Liver (tissue), 3 donors: ENCODE measurements at regions not wholly inside any gene's neighbourhood (a gene's known extent, or its start where the extent isn't known, plus 50 kb on each side); places are given as distances from the start of the nearest gene placed in this dataset.

Experiments
- ATF3 ChIP-seq: IDR thresholded peaks from 2 replicates; pipeline ENCODE4 v1.6.1; 2016; ENCODE audit warnings: antibody characterized with exemption
- CTCF ChIP-seq: fragments of 150-350 bp; IDR thresholded peaks from 2 replicates; pipeline ENCODE4 v1.5.1; 2017; ENCODE audit warnings: improper control_type of control experiment, low read depth, low read length; ENCODE audit not compliant: missing input control
- RAD21 ChIP-seq, 2 donors: IDR thresholded peaks; 2 replicates each; pipeline ENCODE4 v1.6.1; 2016; ENCODE audit warnings: antibody characterized with exemption in 2 of 2, mild to moderate bottlenecking in 2 of 2
- TAF1 ChIP-seq: conservative IDR thresholded peaks from 2 replicates; pipeline ENCODE4 v1.6.1; 2016; ENCODE audit warnings: antibody characterized with exemption, mild to moderate bottlenecking
- YY1 ChIP-seq: IDR thresholded peaks from 2 replicates; pipeline ENCODE4 v1.6.1; 2016; ENCODE audit warnings: antibody characterized with exemption, mild to moderate bottlenecking
- ZBTB33 ChIP-seq: IDR thresholded peaks from 2 replicates; pipeline ENCODE4 v1.6.1; 2016; ENCODE audit warnings: antibody characterized with exemption
- donor health status: healthy.
- donor health status: healthy.

GRCh38 chr6:100103194-100103593, 109.2 kb upstream of the MCHR2 start:
- TF ChIP-seq RAD21 (IDR thresholded peaks at IDR 0.05) (no peak), CTCF (no peak), ZBTB33 (no peak), YY1 (no peak), ATF3 (no peak), TAF1 (no peak)
